OCI-LY1 (cell line): ENCODE measurements at regions not wholly inside any gene's neighbourhood (a gene's known extent, or its start where the extent isn't known, plus 50 kb on each side); places are given as distances from the start of the nearest gene placed in this dataset.

Experiments used
- H2AFZ ChIP-seq: fragments of 200-600 bp; sonication (generic), shearing (Covaris generic); 2 replicates; pipeline ENCODE4 v1.6.0; 2014; ENCODE audit warnings: antibody characterized with exemption, mild to moderate bottlenecking, low read length
- H3F3A ChIP-seq: fragments of 200-600 bp; sonication (generic), shearing (Covaris generic); 2 replicates; pipeline ENCODE4 v1.6.0; 2014; ENCODE audit warnings: mild to moderate bottlenecking, antibody characterized with exemption, low read length, moderate library complexity; ENCODE audit not compliant: insufficient read depth
- H3K27ac ChIP-seq: fragments of 200-600 bp; sonication (generic); 2 replicates; pipeline ENCODE4 v1.5.1; 2014; ENCODE audit warnings: low read length, mixed run types, mild to moderate bottlenecking, low read depth; ENCODE audit not compliant: poor library complexity, severe bottlenecking
- H3K27me3 ChIP-seq: fragments of 200-600 bp; sonication (generic); 2 replicates; pipeline ENCODE4 v1.6.0; 2014; ENCODE audit warnings: antibody characterized with exemption, mild to moderate bottlenecking, low read length, moderate library complexity; ENCODE audit not compliant: insufficient read depth
- H3K36me3 ChIP-seq: fragments of 200-600 bp; sonication (generic); 2 replicates; pipeline ENCODE4 v1.6.1; 2014; ENCODE audit warnings: mild to moderate bottlenecking, antibody characterized with exemption, low read length, moderate library complexity, mixed read lengths; ENCODE audit not compliant: insufficient read depth
- H3K4me1 ChIP-seq: fragments of 200-600 bp; sonication (generic); 2 replicates; pipeline ENCODE4 v1.5.1; 2014; ENCODE audit warnings: mild to moderate bottlenecking, low read length, moderate library complexity; ENCODE audit not compliant: insufficient read depth, severe bottlenecking
- H3K4me2 ChIP-seq: fragments of 200-600 bp; sonication (generic), shearing (Covaris generic); 2 replicates; pipeline ENCODE4 v1.6.1; 2014; ENCODE audit warnings: low read length
- H3K4me3 ChIP-seq: fragments of 200-600 bp; sonication (generic); 2 replicates; pipeline ENCODE4 v1.5.1; 2014; ENCODE audit warnings: low read length, low read depth, mild to moderate bottlenecking, mixed read lengths; ENCODE audit not compliant: poor library complexity, severe bottlenecking
- H3K79me2 ChIP-seq: fragments of 200-600 bp; shearing (Covaris generic); 2 replicates; pipeline ENCODE4 v1.6.1; 2016; ENCODE audit warnings: mixed run types, low read length, mixed read lengths; ENCODE audit not compliant: insufficient read depth
- H3K9ac ChIP-seq: fragments of 200-600 bp; sonication (generic), shearing (Covaris generic); 2 replicates; pipeline ENCODE4 v1.6.1; 2014; ENCODE audit warnings: mild to moderate bottlenecking, low read length, mixed read lengths
- H3K9me2 ChIP-seq: fragments of 200-600 bp; sonication (generic), shearing (Covaris generic); 2 replicates; pipeline ENCODE4 v1.6.1; 2014; ENCODE audit warnings: low read depth, mild to moderate bottlenecking, low read length, mixed read lengths
- H3K9me3 ChIP-seq: fragments of 200-600 bp; shearing (Covaris generic); 2 replicates; pipeline ENCODE4 v1.6.1; 2014; ENCODE audit warnings: low read length, mixed read lengths
- H4K20me1 ChIP-seq: fragments of 200-600 bp; sonication (generic), shearing (Covaris generic); 2 replicates; pipeline ENCODE4 v1.6.0; 2016; ENCODE audit warnings: mild to moderate bottlenecking, low read length; ENCODE audit not compliant: insufficient read depth
- CTCF ChIP-seq: fragments of 200-600 bp; sonication (generic), shearing (Covaris generic); IDR thresholded peaks from 2 replicates; pipeline ENCODE4 v1.5.1; 2017; ENCODE audit warnings: mild to moderate bottlenecking, antibody characterized with exemption, low read length, moderate library complexity, mixed read lengths
- EZH2 ChIP-seq: fragments of 200-600 bp; sonication (generic), shearing (Covaris generic); IDR thresholded peaks from 2 replicates; pipeline ENCODE4 v1.8.0; 2017; ENCODE audit warnings: borderline replicate concordance, mixed run types, mild to moderate bottlenecking, antibody characterized with exemption, low read length, moderate library complexity, mixed read lengths

GRCh38 chr1:239735111-239735510, 348.7 kb downstream of the CHRM3 start:
- H3K4me2 ChIP-seq = no peak overlapping the region
- H3K9me3 ChIP-seq = no peaks in the 10 kb centered on the region
- H2AFZ ChIP-seq = no peak overlapping the region
- H3K36me3 ChIP-seq = no peaks in the 10 kb centered on the region
- no peaks in the 10 kb centered on the region for H3K27me3 ChIP-seq
- no peaks in the 10 kb centered on the region for H3K4me1 ChIP-seq
- no peaks in the 10 kb centered on the region for H3K79me2 ChIP-seq
- no peak overlapping the region for H3K4me3 ChIP-seq
- no peak overlapping the region for H3K9ac ChIP-seq
- no peak overlapping the region for H3K27ac ChIP-seq
- H4K20me1 ChIP-seq = no peaks in the 10 kb centered on the region
- TF ChIP-seq CTCF (no peak), EZH2 (no peak)
- H3F3A ChIP-seq = no peaks in the 10 kb centered on the region
- H3K9me2 ChIP-seq = no peaks in the 10 kb centered on the region

- no peaks in the 10 kb centered on the region for H3K9me2 ChIP-seq
- no peaks in the 10 kb centered on the region for H4K20me1 ChIP-seq
- H3F3A ChIP-seq = no peaks in the 10 kb centered on the region
- no peak overlapping the region for H3K27ac ChIP-seq
- no peak overlapping the region for H3K4me3 ChIP-seq
- no peaks in the 10 kb centered on the region for H3K36me3 ChIP-seq
- no peak overlapping the region for H2AFZ ChIP-seq
- H3K79me2 ChIP-seq = no peaks in the 10 kb centered on the region
- H3K4me1 ChIP-seq = no peaks in the 10 kb centered on the region
- no peak overlapping the region for H3K9ac ChIP-seq
- no peaks in the 10 kb centered on the region for H3K9me3 ChIP-seq
- TF ChIP-seq EZH2 (no peak), CTCF (no peak)
- H3K4me2 ChIP-seq = no peak overlapping the region
- H3K27me3 ChIP-seq = no peaks in the 10 kb centered on the region
Observed at GRCh38 chr1:239736479-239736878, 350.1 kb downstream of the CHRM3 start.

- Histone ChIP-seq H3K9me2 (no peaks in the 10 kb centered on the region), H3F3A (no peaks in the 10 kb centered on the region), H3K4me3 (no peak overlapping the region), H3K9ac (no peak overlapping the region), H3K36me3 (no peaks in the 10 kb centered on the region), H3K4me2 (no peak overlapping the region), H2AFZ (no peak overlapping the region), H3K4me1 (no peaks in the 10 kb centered on the region), H3K27me3 (no peaks in the 10 kb centered on the region), H3K9me3 (no peaks in the 10 kb centered on the region), H4K20me1 (no peaks in the 10 kb centered on the region), H3K27ac (no peak overlapping the region), H3K79me2 (no peaks in the 10 kb centered on the region)
- TF ChIP-seq EZH2 = no peak
- no peak for TF ChIP-seq CTCF
Observed at GRCh38 chr1:239739375-239739774, 352.3 kb upstream of the FMN2 start.
